Vagina (tissue), 2 donors: ENCODE measurements at regions not wholly inside any gene's neighbourhood (a gene's known extent, or its start where the extent isn't known, plus 50 kb on each side); places are given as distances from the start of the nearest gene placed in this dataset.

Source experiments
- DNase-seq, 2 donors: peaks; one replicate each; pipeline ENCODE4 v3.0.0-alpha.2; 2017; ENCODE audit errors: extremely low spot score in 2 of 2
- H3K27ac ChIP-seq: fragments of 200-600 bp; sonication (generic); one replicate; pipeline ENCODE4 v1.5.1; 2019
- H3K27me3 ChIP-seq: fragments of 200-600 bp; sonication (generic); one replicate; pipeline ENCODE4 v1.5.1; 2019
- H3K36me3 ChIP-seq, 2 donors: fragments of 200-600 bp; sonication (generic); one replicate each; pipeline ENCODE4 v1.5.1; 2017 to 2019
- H3K4me1 ChIP-seq: fragments of 200-600 bp; sonication (generic); one replicate; pipeline ENCODE4 v1.5.1; 2019
- H3K4me3 ChIP-seq, 2 donors: fragments of 200-600 bp; sonication (generic); 1 replicate in 1 of 2; 2 replicates in 1 of 2; pipeline ENCODE4 v1.5.1; 2016 to 2019
- H3K9me3 ChIP-seq: fragments of 200-600 bp; sonication (generic); one replicate; pipeline ENCODE4 v1.5.1; 2019
- CTCF ChIP-seq, 3 experiments: fragments of 450-650 bp in 2 of 3; fragments of 200-600 bp in 1 of 3; sonication (generic) in 1 of 3; IDR thresholded peaks; one replicate each; pipeline ENCODE4 v1.5.1; 2017 to 2019; ENCODE audit warnings: antibody characterized with exemption in 3 of 3, mild to moderate bottlenecking in 2 of 3, moderate library complexity in 2 of 3
- POLR2A ChIP-seq, 2 donors: fragments of 450-650 bp; IDR thresholded peaks; one replicate each; pipeline ENCODE4 v1.6.1; 2017; ENCODE audit warnings: antibody characterized with exemption in 2 of 2, mild to moderate bottlenecking in 2 of 2, moderate library complexity in 2 of 2
- POLR2AphosphoS5 ChIP-seq, 2 donors: sonication (generic); formaldehyde crosslinking; IDR thresholded peaks; one replicate each; pipeline ENCODE4 v1.9.0; 2017; ENCODE audit warnings: antibody characterized with exemption in 2 of 2, mild to moderate bottlenecking in 2 of 2, low read depth in 1 of 2; ENCODE audit not compliant: insufficient read depth in 1 of 2
- intact Hi-C: fragments of 100-400 bp; cut with DNase I; formaldehyde crosslinking; loops from one replicate; pipeline ENCODE4 v1.15.1; 2023

- no peaks in the 10 kb centered on the region for H3K4me1 ChIP-seq
- no peaks in the 10 kb centered on the region for H3K9me3 ChIP-seq
- H3K36me3 ChIP-seq = no peaks in the 10 kb centered on the region
- H3K4me3 ChIP-seq = no peak overlapping the region
- TF ChIP-seq CTCF (IDR thresholded peaks at IDR 0.05) (no peak), POLR2AphosphoS5 (IDR thresholded peaks at IDR 0.05; ENCODE audit: insufficient read depth in 1 of 2, low read depth in 1 of 2) (no peak), POLR2A (IDR thresholded peaks at IDR 0.05) (no peak)
- intact Hi-C loops = no loop called here
- H3K27ac ChIP-seq = no peak overlapping the region
- DNase-seq = no peak
- no peaks in the 10 kb centered on the region for H3K27me3 ChIP-seq
These were observed 783.1 kb upstream of the LRRTM1 start for GRCh38 chr2:81087646-81088045.

GRCh38 chr2:81084101-81084500, 779.5 kb upstream of the LRRTM1 start:
- TF ChIP-seq POLR2AphosphoS5 (IDR thresholded peaks at IDR 0.05; ENCODE audit: insufficient read depth in 1 of 2, low read depth in 1 of 2) (no peak), POLR2A (IDR thresholded peaks at IDR 0.05) (no peak), CTCF (IDR thresholded peaks at IDR 0.05) (no peak)
- intact Hi-C loops = no loop called here
- no peak overlapping the region for H3K27ac ChIP-seq
- H3K4me1 ChIP-seq = no peaks in the 10 kb centered on the region
- DNase-seq = no peak
- H3K4me3 ChIP-seq = no peak overlapping the region
- H3K27me3 ChIP-seq = no peaks in the 10 kb centered on the region
- H3K36me3 ChIP-seq = no peaks in the 10 kb centered on the region
- no peaks in the 10 kb centered on the region for H3K9me3 ChIP-seq

- Histone ChIP-seq H3K27ac (no peak overlapping the region), H3K36me3 (no peaks in the 10 kb centered on the region), H3K4me1 (no peaks in the 10 kb centered on the region), H3K4me3 (no peak overlapping the region), H3K27me3 (no peaks in the 10 kb centered on the region), H3K9me3 (no peaks in the 10 kb centered on the region)
- TF ChIP-seq CTCF (IDR thresholded peaks at IDR 0.05) (no peak), POLR2A (IDR thresholded peaks at IDR 0.05) (no peak), POLR2AphosphoS5 (IDR thresholded peaks at IDR 0.05; ENCODE audit: insufficient read depth in 1 of 2, low read depth in 1 of 2) (no peak)
- intact Hi-C loops = no loop called here
- no peak for DNase-seq
These were observed 774.1 kb upstream of the LRRTM1 start for GRCh38 chr2:81078631-81079030.

GRCh38 chr2:81078102-81078501, 773.5 kb upstream of the LRRTM1 start:
- intact Hi-C loops = no loop called here
- Histone ChIP-seq H3K4me1 (no peaks in the 10 kb centered on the region), H3K9me3 (no peaks in the 10 kb centered on the region), H3K4me3 (no peak overlapping the region), H3K36me3 (no peaks in the 10 kb centered on the region), H3K27me3 (no peaks in the 10 kb centered on the region), H3K27ac (no peak overlapping the region)
- no peak for TF ChIP-seq CTCF (IDR thresholded peaks at IDR 0.05)
- no peak for TF ChIP-seq POLR2AphosphoS5 (IDR thresholded peaks at IDR 0.05; ENCODE audit: insufficient read depth in 1 of 2, low read depth in 1 of 2)
- TF ChIP-seq POLR2A (IDR thresholded peaks at IDR 0.05) = no peak
- no peak for DNase-seq

GRCh38 chr2:81077396-81077795, 772.8 kb upstream of the LRRTM1 start:
- no peak for DNase-seq
- intact Hi-C loops = no loop called here
- no peaks in the 10 kb centered on the region for H3K9me3 ChIP-seq

More at GRCh38 chr2:81077396-81077795, 772.8 kb upstream of the LRRTM1 start:
- Histone ChIP-seq H3K27me3 (no peaks in the 10 kb centered on the region), H3K4me1 (no peaks in the 10 kb centered on the region), H3K27ac (no peak overlapping the region), H3K4me3 (no peak overlapping the region), H3K36me3 (no peaks in the 10 kb centered on the region)
- TF ChIP-seq POLR2AphosphoS5 (IDR thresholded peaks at IDR 0.05; ENCODE audit: insufficient read depth in 1 of 2, low read depth in 1 of 2) (no peak), CTCF (IDR thresholded peaks at IDR 0.05) (no peak), POLR2A (IDR thresholded peaks at IDR 0.05) (no peak)
